GM23338 (cell line): ENCODE measurements at regions not wholly inside any gene's neighbourhood (a gene's known extent, or its start where the extent isn't known, plus 50 kb on each side); places are given as distances from the start of the nearest gene placed in this dataset.
A peak's percentile ranks its signal among the peaks of the same experiment; 100 is the strongest.

ENCODE experiments used
- ATAC-seq: fragments of 200-7000 bp; cut with Tn5 transposase; 3 replicates; pipeline ENCODE4 v1.9.1; 2020
- DNase-seq: peaks from one replicate; pipeline ENCODE4 v3.0.0-alpha.2; 2015; ENCODE audit warnings: low spot score
- H2AFZ ChIP-seq: fragments of 200-600 bp; sonication (generic); 2 replicates; pipeline ENCODE4 v1.8.0; 2016; ENCODE audit warnings: antibody characterized with exemption, mild to moderate bottlenecking, moderate library complexity
- H3F3A ChIP-seq: fragments of 200-600 bp; sonication (generic); replicated peaks from 2 replicates; pipeline ENCODE4 v1.8.0; 2017; ENCODE audit warnings: antibody characterized with exemption, mixed run types, low read depth
- H3K27ac ChIP-seq: fragments of 200-600 bp; sonication (generic); 2 replicates; pipeline ENCODE4 v1.6.1; 2016; ENCODE audit warnings: low read depth
- H3K27me3 ChIP-seq: fragments of 200-600 bp; sonication (generic); 2 replicates; pipeline ENCODE4 v1.8.0; 2016; ENCODE audit warnings: mild to moderate bottlenecking, mixed run types, moderate library complexity; ENCODE audit not compliant: insufficient read depth
- H3K36me3 ChIP-seq: fragments of 200-600 bp; sonication (generic); 2 replicates; pipeline ENCODE4 v1.8.0; 2016; ENCODE audit warnings: mild to moderate bottlenecking; ENCODE audit not compliant: insufficient read depth
- H3K4me1 ChIP-seq: fragments of 200-600 bp; sonication (generic); 2 replicates; pipeline ENCODE4 v1.8.0; 2016; ENCODE audit warnings: mild to moderate bottlenecking, moderate library complexity; ENCODE audit not compliant: insufficient read depth
- H3K4me2 ChIP-seq: fragments of 200-600 bp; sonication (generic); 2 replicates; pipeline ENCODE4 v1.7.1; 2017; ENCODE audit warnings: mixed run types
- H3K4me3 ChIP-seq: fragments of 200-600 bp; sonication (generic); 2 replicates; pipeline ENCODE4 v1.6.1; 2016; ENCODE audit warnings: mixed run types
- H3K79me2 ChIP-seq: fragments of 200-600 bp; sonication (generic); replicated peaks from 2 replicates; pipeline ENCODE4 v1.8.0; 2017; ENCODE audit warnings: mild to moderate bottlenecking; ENCODE audit not compliant: insufficient read depth
- H3K9me2 ChIP-seq: fragments of 200-600 bp; sonication (generic); 2 replicates; pipeline ENCODE4 v1.8.0; 2017; ENCODE audit not compliant: insufficient read depth
- H4K20me1 ChIP-seq: fragments of 200-600 bp; sonication (generic); replicated peaks from 2 replicates; pipeline ENCODE4 v1.8.0; 2017; ENCODE audit warnings: mild to moderate bottlenecking; ENCODE audit not compliant: insufficient read depth
- H3K27ac Mint-ChIP-seq: 2 replicates; pipeline ENCODE4 v1.8.0; 2020; ENCODE audit warnings: inconsistent platforms, mild to moderate bottlenecking, moderate library complexity, mixed read lengths
- H3K27me3 Mint-ChIP-seq: 3 replicates; pipeline ENCODE4 v1.8.0; 2022; ENCODE audit warnings: low read depth, mild to moderate bottlenecking, moderate library complexity, mixed read lengths, inconsistent platforms; ENCODE audit not compliant: insufficient read depth, poor library complexity
- H3K36me3 Mint-ChIP-seq: 3 replicates; pipeline ENCODE4 v1.8.0; 2021; ENCODE audit warnings: low read depth, mild to moderate bottlenecking, inconsistent platforms, moderate library complexity, mixed read lengths
- H3K4me1 Mint-ChIP-seq: 3 replicates; pipeline ENCODE4 v1.8.0; 2020; ENCODE audit warnings: mild to moderate bottlenecking, inconsistent platforms, mixed read lengths
- H3K4me3 Mint-ChIP-seq: 3 replicates; pipeline ENCODE4 v1.8.0; 2021; ENCODE audit warnings: moderate library complexity, mild to moderate bottlenecking, inconsistent platforms, mixed read lengths
- H3K9me3 Mint-ChIP-seq: 3 replicates; pipeline ENCODE4 v1.8.0; 2020; ENCODE audit warnings: moderate library complexity, mild to moderate bottlenecking, inconsistent platforms, mixed read lengths
- CREB1 ChIP-seq: fragments of 250-450 bp; sonication (Bioruptor Pico); IDR thresholded peaks from 2 replicates; pipeline ENCODE4 v1.5.0; 2020; ENCODE audit warnings: low read depth, mild to moderate bottlenecking, moderate library complexity
- EZH2 ChIP-seq: fragments of 200-600 bp; sonication (generic); IDR thresholded peaks from one replicate; pipeline ENCODE4 v1.8.0; 2017; ENCODE audit warnings: antibody characterized with exemption, mild to moderate bottlenecking, low read depth; ENCODE audit not compliant: unreplicated experiment
- EZH2phosphoT487 ChIP-seq: fragments of 200-600 bp; sonication (generic); IDR thresholded peaks from one replicate; pipeline ENCODE4 v1.8.1; 2018; ENCODE audit warnings: antibody characterized with exemption; ENCODE audit not compliant: unreplicated experiment
- JUNB ChIP-seq: IDR thresholded peaks from one replicate; pipeline ENCODE4 v1.6.1; 2016; ENCODE audit warnings: antibody characterized with exemption; ENCODE audit not compliant: unreplicated experiment
- NANOG ChIP-seq: IDR thresholded peaks from 2 replicates; pipeline ENCODE4 v1.6.1; 2016; ENCODE audit warnings: antibody characterized with exemption, borderline replicate concordance
- POLR2AphosphoS5 ChIP-seq: IDR thresholded peaks from 2 replicates; pipeline ENCODE4 v1.6.1; 2016; ENCODE audit warnings: antibody characterized with exemption, low read depth
- STAT1 ChIP-seq: IDR thresholded peaks from one replicate; pipeline ENCODE4 v1.6.1; 2016; ENCODE audit warnings: antibody characterized with exemption; ENCODE audit not compliant: unreplicated experiment
- ZNF114 ChIP-seq: fragments of 250-450 bp; sonication (Bioruptor Pico); IDR thresholded peaks from 2 replicates; pipeline ENCODE4 v1.5.0; 2020; ENCODE audit warnings: mild to moderate bottlenecking, moderate library complexity
- TF ChIP-seq, protein P1 (sequence below), 2 experiments: fragments of 200-600 bp in 1 of 2; sonication (generic) in 1 of 2; conservative IDR thresholded peaks; 2 replicates each; pipeline versions ENCODE4 v1.5.1 to v1.6.1; 2016 to 2017; ENCODE audit warnings: antibody characterized with exemption in 2 of 2, low read depth in 2 of 2, mild to moderate bottlenecking in 2 of 2, moderate library complexity in 1 of 2
- TF ChIP-seq, protein P2 (sequence below): IDR thresholded peaks from 2 replicates; pipeline ENCODE4 v1.6.1; 2016; ENCODE audit warnings: antibody characterized with exemption
- TF ChIP-seq, protein P3 (sequence below): fragments of 250-450 bp; sonication (Bioruptor Pico); IDR thresholded peaks from 2 replicates; pipeline ENCODE4 v1.5.0; 2020; ENCODE audit warnings: mild to moderate bottlenecking, moderate library complexity

DNA sequence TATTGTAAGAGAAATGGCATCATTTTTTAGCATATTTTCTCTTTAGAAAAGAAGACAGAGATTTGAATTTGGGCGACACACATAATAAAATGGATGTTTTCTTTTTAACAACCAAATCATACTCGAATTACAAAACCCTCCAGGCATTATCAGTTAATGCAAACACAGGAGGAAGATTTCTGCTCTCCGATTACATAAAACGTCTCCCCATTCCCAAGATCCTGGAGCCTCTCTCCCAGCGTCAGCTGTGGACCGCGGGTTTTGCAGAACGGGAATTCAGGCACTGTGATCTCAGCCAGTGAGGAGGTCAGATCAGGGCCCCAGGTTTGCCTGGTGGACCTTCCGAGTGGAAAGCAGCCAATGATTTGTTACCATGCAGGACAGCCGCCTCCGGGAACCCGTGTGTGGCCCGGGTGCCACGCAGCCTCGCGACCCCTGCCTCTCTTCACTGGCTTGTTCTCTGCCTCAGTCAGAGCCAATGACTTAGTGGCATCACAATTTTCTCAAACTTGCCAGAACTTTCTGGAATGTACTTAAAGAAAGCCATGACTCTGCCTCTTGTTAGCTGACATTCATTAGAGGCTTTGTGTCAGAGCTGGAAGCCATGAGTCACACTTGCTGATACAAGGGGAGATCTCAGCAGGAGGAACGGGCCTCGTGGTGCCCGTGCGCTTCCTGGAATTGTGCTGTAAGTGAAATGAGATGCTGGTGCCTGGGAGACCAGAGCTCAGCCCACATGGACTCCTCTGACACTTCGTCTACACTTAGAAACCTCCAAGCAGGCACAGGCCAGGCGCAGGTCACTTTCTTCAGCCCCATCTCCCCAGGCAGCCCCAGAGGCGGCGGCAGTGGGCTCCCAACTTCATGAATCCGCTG lies 246.1 kb downstream of the KLF6 start:
- 0 out of 2 replicates have a peak overlapping the region, but pooled peaks have one; percentile 47 for H2AFZ ChIP-seq
- H3K79me2 ChIP-seq = no peaks in the 10 kb centered on the region
- peaks cover 8% of the 10 kb centered on the region for H3K27me3 Mint-ChIP-seq
- H3K27ac Mint-ChIP-seq = no peak overlapping the region
- no peaks in the 10 kb centered on the region for H3K4me1 ChIP-seq
- H3K36me3 ChIP-seq = no peaks in the 10 kb centered on the region
- H3K36me3 Mint-ChIP-seq = no peaks in the 10 kb centered on the region
- no peaks in the 10 kb centered on the region for H3K9me2 ChIP-seq
- no peaks in the 10 kb centered on the region for H3F3A ChIP-seq
- H3K4me1 Mint-ChIP-seq = no peaks in the 10 kb centered on the region; the same call in 2 of the 3 replicates
- H4K20me1 ChIP-seq = no peaks in the 10 kb centered on the region
- H3K27me3 ChIP-seq = no peaks in the 10 kb centered on the region
- TF ChIP-seq ZNF114 = no peak
- no peak for TF ChIP-seq POLR2AphosphoS5
- TF ChIP-seq, protein P1, sequence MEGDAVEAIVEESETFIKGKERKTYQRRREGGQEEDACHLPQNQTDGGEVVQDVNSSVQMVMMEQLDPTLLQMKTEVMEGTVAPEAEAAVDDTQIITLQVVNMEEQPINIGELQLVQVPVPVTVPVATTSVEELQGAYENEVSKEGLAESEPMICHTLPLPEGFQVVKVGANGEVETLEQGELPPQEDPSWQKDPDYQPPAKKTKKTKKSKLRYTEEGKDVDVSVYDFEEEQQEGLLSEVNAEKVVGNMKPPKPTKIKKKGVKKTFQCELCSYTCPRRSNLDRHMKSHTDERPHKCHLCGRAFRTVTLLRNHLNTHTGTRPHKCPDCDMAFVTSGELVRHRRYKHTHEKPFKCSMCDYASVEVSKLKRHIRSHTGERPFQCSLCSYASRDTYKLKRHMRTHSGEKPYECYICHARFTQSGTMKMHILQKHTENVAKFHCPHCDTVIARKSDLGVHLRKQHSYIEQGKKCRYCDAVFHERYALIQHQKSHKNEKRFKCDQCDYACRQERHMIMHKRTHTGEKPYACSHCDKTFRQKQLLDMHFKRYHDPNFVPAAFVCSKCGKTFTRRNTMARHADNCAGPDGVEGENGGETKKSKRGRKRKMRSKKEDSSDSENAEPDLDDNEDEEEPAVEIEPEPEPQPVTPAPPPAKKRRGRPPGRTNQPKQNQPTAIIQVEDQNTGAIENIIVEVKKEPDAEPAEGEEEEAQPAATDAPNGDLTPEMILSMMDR (conservative IDR thresholded peaks at IDR 0.05; ENCODE audit: low read depth in 2 of 2) = no peak
- TF ChIP-seq, protein P2, sequence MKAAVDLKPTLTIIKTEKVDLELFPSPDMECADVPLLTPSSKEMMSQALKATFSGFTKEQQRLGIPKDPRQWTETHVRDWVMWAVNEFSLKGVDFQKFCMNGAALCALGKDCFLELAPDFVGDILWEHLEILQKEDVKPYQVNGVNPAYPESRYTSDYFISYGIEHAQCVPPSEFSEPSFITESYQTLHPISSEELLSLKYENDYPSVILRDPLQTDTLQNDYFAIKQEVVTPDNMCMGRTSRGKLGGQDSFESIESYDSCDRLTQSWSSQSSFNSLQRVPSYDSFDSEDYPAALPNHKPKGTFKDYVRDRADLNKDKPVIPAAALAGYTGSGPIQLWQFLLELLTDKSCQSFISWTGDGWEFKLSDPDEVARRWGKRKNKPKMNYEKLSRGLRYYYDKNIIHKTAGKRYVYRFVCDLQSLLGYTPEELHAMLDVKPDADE = no peak
- no peak for TF ChIP-seq NANOG
- no peak for TF ChIP-seq CREB1 (CRISPR knock-in tag)
- H3K27ac ChIP-seq = no peak overlapping the region
- DNase-seq = no peak
- no peak overlapping the region for H3K4me3 ChIP-seq
- no peak overlapping the region for H3K4me2 ChIP-seq
- H3K9me3 Mint-ChIP-seq = no peaks in the 10 kb centered on the region
- no peak overlapping the region for H3K4me3 Mint-ChIP-seq
- no peak; the same call in 2 of the 3 replicates for ATAC-seq

DNA sequence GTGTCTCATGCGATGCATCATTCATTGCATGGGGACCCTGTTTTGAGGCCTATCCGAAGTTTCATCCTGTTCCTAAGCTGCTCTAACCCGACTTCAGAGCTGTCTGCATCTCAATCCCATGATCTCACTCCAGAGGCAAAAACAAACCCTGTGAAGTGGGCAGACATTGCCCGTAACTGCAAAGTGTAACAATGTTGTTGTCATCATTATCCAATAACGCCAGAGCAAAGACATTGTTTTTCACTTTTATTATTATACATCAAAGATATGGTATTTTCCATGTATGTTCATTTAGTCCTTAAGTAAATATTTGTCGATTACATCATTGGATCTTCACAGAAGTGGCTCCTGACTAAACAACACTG lies 246.7 kb downstream of the KLF6 start:
- H3K27ac Mint-ChIP-seq = no peak overlapping the region
- no peak overlapping the region for H3K4me3 Mint-ChIP-seq
- peaks cover 8% of the 10 kb centered on the region for H3K27me3 Mint-ChIP-seq
- Histone ChIP-seq H3K4me3 (no peak overlapping the region), H3K4me2 (no peak overlapping the region), H4K20me1 (no peaks in the 10 kb centered on the region), H3F3A (no peaks in the 10 kb centered on the region), H3K9me2 (no peaks in the 10 kb centered on the region), H3K36me3 (no peaks in the 10 kb centered on the region), H3K27ac (no peak overlapping the region), H3K79me2 (no peaks in the 10 kb centered on the region), H3K27me3 (no peaks in the 10 kb centered on the region), H2AFZ (no peak overlapping the region), H3K4me1 (no peaks in the 10 kb centered on the region)
- no peaks in the 10 kb centered on the region; the same call in 2 of the 3 replicates for H3K4me1 Mint-ChIP-seq
- ATAC-seq = no peak
- H3K36me3 Mint-ChIP-seq = no peaks in the 10 kb centered on the region
- no peak for DNase-seq
- H3K9me3 Mint-ChIP-seq = no peaks in the 10 kb centered on the region
- TF ChIP-seq POLR2AphosphoS5 = no peak
- TF ChIP-seq, protein P2 = no peak
- no peak for TF ChIP-seq JUNB
- no peak for TF ChIP-seq CREB1 (CRISPR knock-in tag)
- TF ChIP-seq STAT1 = no peak
- TF ChIP-seq EZH2phosphoT487 = no peak
- no peak for TF ChIP-seq NANOG
- TF ChIP-seq, protein P3, sequence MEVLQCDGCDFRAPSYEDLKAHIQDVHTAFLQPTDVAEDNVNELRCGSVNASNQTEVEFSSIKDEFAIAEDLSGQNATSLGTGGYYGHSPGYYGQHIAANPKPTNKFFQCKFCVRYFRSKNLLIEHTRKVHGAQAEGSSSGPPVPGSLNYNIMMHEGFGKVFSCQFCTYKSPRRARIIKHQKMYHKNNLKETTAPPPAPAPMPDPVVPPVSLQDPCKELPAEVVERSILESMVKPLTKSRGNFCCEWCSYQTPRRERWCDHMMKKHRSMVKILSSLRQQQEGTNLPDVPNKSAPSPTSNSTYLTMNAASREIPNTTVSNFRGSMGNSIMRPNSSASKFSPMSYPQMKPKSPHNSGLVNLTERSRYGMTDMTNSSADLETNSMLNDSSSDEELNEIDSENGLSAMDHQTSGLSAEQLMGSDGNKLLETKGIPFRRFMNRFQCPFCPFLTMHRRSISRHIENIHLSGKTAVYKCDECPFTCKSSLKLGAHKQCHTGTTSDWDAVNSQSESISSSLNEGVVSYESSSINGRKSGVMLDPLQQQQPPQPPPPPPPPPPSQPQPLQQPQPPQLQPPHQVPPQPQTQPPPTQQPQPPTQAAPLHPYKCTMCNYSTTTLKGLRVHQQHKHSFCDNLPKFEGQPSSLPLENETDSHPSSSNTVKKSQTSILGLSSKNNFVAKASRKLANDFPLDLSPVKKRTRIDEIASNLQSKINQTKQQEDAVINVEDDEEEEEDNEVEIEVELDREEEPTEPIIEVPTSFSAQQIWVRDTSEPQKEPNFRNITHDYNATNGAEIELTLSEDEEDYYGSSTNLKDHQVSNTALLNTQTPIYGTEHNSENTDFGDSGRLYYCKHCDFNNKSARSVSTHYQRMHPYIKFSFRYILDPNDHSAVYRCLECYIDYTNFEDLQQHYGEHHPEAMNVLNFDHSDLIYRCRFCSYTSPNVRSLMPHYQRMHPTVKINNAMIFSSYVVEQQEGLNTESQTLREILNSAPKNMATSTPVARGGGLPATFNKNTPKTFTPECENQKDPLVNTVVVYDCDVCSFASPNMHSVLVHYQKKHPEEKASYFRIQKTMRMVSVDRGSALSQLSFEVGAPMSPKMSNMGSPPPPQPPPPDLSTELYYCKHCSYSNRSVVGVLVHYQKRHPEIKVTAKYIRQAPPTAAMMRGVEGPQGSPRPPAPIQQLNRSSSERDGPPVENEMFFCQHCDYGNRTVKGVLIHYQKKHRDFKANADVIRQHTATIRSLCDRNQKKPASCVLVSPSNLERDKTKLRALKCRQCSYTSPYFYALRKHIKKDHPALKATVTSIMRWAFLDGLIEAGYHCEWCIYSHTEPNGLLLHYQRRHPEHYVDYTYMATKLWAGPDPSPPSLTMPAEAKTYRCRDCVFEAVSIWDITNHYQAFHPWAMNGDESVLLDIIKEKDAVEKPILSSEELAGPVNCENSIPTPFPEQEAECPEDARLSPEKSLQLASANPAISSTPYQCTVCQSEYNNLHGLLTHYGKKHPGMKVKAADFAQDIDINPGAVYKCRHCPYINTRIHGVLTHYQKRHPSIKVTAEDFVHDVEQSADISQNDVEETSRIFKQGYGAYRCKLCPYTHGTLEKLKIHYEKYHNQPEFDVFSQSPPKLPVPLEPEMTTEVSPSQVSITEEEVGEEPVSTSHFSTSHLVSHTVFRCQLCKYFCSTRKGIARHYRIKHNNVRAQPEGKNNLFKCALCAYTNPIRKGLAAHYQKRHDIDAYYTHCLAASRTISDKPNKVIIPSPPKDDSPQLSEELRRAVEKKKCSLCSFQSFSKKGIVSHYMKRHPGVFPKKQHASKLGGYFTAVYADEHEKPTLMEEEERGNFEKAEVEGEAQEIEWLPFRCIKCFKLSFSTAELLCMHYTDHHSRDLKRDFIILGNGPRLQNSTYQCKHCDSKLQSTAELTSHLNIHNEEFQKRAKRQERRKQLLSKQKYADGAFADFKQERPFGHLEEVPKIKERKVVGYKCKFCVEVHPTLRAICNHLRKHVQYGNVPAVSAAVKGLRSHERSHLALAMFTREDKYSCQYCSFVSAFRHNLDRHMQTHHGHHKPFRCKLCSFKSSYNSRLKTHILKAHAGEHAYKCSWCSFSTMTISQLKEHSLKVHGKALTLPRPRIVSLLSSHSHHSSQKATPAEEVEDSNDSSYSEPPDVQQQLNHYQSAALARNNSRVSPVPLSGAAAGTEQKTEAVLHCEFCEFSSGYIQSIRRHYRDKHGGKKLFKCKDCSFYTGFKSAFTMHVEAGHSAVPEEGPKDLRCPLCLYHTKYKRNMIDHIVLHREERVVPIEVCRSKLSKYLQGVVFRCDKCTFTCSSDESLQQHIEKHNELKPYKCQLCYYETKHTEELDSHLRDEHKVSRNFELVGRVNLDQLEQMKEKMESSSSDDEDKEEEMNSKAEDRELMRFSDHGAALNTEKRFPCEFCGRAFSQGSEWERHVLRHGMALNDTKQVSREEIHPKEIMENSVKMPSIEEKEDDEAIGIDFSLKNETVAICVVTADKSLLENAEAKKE (CRISPR knock-in tag) = no peak
- TF ChIP-seq EZH2 = no peak
